HG03108 (cell line): ENCODE measurements at regions not wholly inside any gene's neighbourhood (a gene's known extent, or its start where the extent isn't known, plus 50 kb on each side); places are given as distances from the start of the nearest gene placed in this dataset.
"Not testable (repeated sequence)": the region's sequence is repeated elsewhere in the genome, so short reads cannot be mapped to it uniquely, and the experiment has no call there.

Source experiments
- ATAC-seq: cut with Tn5 transposase; IDR thresholded peaks from one replicate; pipeline ENCODE4 v1.9.1; 2021; ENCODE audit warnings: moderate library complexity; ENCODE audit not compliant: unreplicated experiment

GRCh38 chr2:12017499-12018157 is 271.2 kb downstream of the LPIN1 start:
- ATAC-seq = no peak

- ATAC-seq = not testable (repeated sequence)
These were observed 272.3 kb downstream of the LPIN1 start for GRCh38 chr2:12018726-12019125.

- no peak for ATAC-seq
These were observed 274.5 kb downstream of the LPIN1 start for GRCh38 chr2:12020833-12021469.

GRCh38 chr2:12024197-12024907 is 277.9 kb downstream of the LPIN1 start:
- not testable (repeated sequence) for ATAC-seq

GRCh38 chr2:12027136-12027535 is 280.7 kb downstream of the LPIN1 start:
- no peak for ATAC-seq

GRCh38 chr2:12031866-12032265 is 285.4 kb downstream of the LPIN1 start:
- ATAC-seq = no peak

GRCh38 chr2:12032398-12032797 is 286.0 kb downstream of the LPIN1 start:
- ATAC-seq = peak; percentile 81

GRCh38 chr2:12032975-12033374 is 286.5 kb downstream of the LPIN1 start:
- no peak for ATAC-seq

- no peak for ATAC-seq
These were observed 287.1 kb downstream of the LPIN1 start for GRCh38 chr2:12033494-12033893.

GRCh38 chr2:12034382-12034781 is 287.9 kb downstream of the LPIN1 start:
- no peak for ATAC-seq

GRCh38 chr2:12035029-12035720 is 288.7 kb downstream of the LPIN1 start:
- ATAC-seq = no peak

GRCh38 chr2:12035956-12036639 is 289.7 kb downstream of the LPIN1 start:
- ATAC-seq = no peak

- no peak for ATAC-seq
These were observed 290.2 kb downstream of the LPIN1 start for GRCh38 chr2:12036640-12036983.

GRCh38 chr2:12037301-12037700 is 290.9 kb downstream of the LPIN1 start:
- ATAC-seq = no peak

GRCh38 chr2:12041236-12041635 is 294.8 kb downstream of the LPIN1 start:
- no peak for ATAC-seq

GRCh38 chr2:12043131-12043530 is 296.7 kb downstream of the LPIN1 start:
- no peak for ATAC-seq

- ATAC-seq = peak; percentile 42
These were observed 298.4 kb downstream of the LPIN1 start for GRCh38 chr2:12044857-12045256.

GRCh38 chr2:12045864-12046291 is 299.4 kb downstream of the LPIN1 start:
- peak; percentile 55 for ATAC-seq

- no peak for ATAC-seq
These were observed 300.2 kb downstream of the LPIN1 start for GRCh38 chr2:12046641-12047040.

GRCh38 chr2:12047761-12048160 is 301.3 kb downstream of the LPIN1 start:
- no peak for ATAC-seq

- ATAC-seq = no peak
These were observed 302.1 kb downstream of the LPIN1 start for GRCh38 chr2:12048550-12048949.
